ENCODE measurements at regions not wholly inside any gene's neighbourhood (a gene's known extent, or its start where the extent isn't known, plus 50 kb on each side); places are given as distances from the start of the nearest gene placed in this dataset.

- TF ChIP-seq GATA3 (IDR thresholded peaks at IDR 0.05; ENCODE audit: low read depth, low read length) (no peak), GATA2 (IDR thresholded peaks at IDR 0.05; ENCODE audit: low read depth, low read length) (no peak)
These were observed 412.7 kb downstream of the EFNA5 start for GRCh38 chr5:107257885-107258520.
